Esophagus mucosa (tissue), 1 donor: ENCODE measurements at regions not wholly inside any gene's neighbourhood (a gene's known extent, or its start where the extent isn't known, plus 50 kb on each side); places are given as distances from the start of the nearest gene placed in this dataset.

ENCODE experiments used
- ATAC-seq: fragments of 200-7000 bp; cut with Tn5 transposase; one replicate; pipeline ENCODE4 v1.9.1; 2020
- donor health status: DM: yes; HTN: yes; CAD: no.

DNA sequence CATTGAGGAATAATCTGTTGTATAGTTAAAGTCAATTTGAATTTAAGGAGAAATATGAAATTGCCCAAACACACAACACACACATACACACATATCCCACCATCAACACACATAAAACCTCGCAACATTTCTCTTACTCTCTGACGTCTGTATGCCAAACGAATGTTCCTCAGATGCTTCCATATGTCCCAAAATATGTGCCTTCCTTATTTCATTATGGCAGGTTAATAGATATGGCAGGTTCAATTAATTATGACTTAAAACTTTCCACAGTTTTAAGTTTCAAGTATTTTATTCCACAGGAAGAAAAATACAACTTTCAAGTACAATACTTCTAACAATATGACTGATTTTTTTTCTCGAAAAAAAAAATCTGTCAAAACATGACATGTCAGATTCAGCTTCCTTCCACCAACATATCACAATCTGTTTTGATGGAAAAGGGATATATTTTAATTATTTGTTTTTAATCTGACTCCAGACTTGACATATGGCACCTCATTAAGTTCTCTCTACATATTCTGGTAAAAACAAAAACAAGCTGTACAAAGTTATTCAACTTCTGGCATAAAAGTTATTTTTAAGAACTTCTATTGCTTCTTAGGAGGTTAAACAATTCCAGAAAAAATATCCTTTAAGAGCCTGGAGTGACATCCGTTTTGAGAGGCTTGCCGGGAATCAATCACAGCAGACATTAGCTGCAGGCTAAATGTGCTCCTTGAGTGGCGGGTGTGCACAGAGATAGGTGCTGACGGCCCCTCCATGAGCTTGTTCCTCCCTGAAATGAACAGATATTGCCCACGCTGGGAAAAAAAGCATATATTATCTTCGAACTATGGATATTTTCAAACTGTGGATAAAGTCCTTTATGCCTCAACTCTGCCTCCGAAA is 812.7 kb downstream of the DCDC2C start:
- no peak for ATAC-seq

DNA sequence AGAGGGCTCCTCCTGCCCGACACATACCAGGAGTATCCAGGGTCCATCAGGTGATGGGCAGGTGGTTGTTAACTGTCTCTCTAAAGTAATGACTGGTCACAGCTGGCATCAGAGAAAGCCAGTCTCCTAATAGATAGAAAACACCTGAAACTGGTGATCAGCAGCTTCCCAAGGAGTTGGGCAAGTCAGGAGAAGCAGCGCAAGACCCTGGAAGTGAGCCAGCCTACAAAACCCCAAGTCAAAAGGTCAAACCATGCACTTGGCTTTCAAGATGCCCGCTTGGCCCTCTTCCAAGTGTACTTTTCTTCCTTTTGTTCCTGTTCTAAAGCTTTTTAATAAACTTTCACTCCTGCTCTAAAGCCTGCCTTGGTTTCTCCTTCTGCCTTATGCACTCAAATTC is 815.2 kb downstream of the DCDC2C start:
- ATAC-seq: no peak

- no peak for ATAC-seq
Observed at GRCh38 chr2:4522498-4523421, 819.4 kb downstream of the DCDC2C start.

- ATAC-seq: no peak
Observed at GRCh38 chr2:4527416-4527815, 824.0 kb downstream of the DCDC2C start.

GRCh38 chr2:4528246-4528645 is 824.9 kb downstream of the DCDC2C start:
- ATAC-seq: no peak

GRCh38 chr2:4528773-4529172 is 825.4 kb downstream of the DCDC2C start:
- ATAC-seq: no peak

- ATAC-seq: no peak
Observed at GRCh38 chr2:4529738-4530137, 826.4 kb downstream of the DCDC2C start.

DNA sequence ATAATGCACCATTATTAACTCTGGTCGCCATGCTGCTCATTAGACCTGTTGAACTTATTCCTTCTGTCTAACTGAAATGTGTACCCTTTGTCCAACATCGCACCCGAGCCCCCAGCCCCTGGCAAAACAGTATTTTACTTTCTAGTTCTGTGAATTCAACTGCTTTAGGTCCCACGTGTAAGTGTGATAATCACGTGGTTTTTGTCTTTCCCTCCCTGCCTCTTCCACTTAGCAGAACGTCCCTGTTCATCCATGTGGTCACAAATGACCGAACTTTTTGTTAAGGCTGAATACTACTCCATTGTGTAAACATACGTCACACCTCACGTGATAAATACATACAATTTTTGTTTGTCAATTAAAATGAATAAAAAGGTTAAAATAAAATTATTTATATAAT is 826.9 kb downstream of the DCDC2C start:
- ATAC-seq: no peak

DNA sequence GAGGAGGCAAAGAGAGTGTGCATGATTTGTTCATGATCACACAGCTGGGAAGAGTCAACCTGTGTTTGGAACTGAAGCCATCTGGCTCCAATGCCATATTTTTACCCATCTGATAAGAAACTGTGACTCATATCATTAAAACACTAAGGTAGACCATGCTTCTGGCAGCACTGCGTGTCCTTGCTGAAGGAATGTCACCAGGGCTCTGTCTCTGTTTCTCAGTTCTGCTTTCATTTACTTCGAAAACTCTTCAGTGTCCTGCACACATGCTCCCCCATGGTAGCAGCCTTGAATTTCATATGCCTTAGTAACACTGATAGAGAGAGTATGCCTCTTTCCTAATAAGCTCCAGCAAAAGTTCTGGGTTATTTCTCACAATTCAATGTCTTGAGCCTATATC is 830.4 kb downstream of the DCDC2C start:
- ATAC-seq: no peak

- ATAC-seq: no peak
Observed at GRCh38 chr2:4539121-4539520, 835.7 kb downstream of the DCDC2C start.

DNA sequence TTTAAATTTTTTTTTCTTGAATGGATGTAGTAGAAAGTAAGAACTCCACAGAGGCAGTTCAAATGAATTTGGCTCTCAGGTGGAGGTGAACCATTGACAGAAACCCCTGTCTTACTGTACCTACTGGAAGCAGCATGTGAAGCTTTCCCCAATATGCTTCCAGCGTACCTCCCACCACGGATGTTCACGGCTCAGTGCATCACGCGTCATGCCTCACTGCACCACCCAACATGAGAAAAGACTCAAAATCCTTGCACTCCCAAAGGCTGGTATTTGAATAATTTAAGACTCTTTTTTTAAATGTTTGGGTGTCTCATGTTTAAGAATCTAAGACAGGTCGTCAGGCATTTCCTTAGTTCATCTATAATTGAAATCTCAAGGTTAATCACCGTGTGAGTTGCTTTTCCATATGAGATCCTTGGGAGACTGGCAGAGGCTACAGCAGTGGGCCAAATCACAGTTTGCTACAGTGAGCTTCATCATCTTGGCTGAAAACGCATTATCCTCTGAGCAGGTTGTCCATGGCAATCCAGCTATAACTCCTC is 846.4 kb downstream of the DCDC2C start:
- ATAC-seq: no peak

- ATAC-seq: no peak
Observed at GRCh38 chr2:4551691-4552474, 848.5 kb downstream of the DCDC2C start.

DNA sequence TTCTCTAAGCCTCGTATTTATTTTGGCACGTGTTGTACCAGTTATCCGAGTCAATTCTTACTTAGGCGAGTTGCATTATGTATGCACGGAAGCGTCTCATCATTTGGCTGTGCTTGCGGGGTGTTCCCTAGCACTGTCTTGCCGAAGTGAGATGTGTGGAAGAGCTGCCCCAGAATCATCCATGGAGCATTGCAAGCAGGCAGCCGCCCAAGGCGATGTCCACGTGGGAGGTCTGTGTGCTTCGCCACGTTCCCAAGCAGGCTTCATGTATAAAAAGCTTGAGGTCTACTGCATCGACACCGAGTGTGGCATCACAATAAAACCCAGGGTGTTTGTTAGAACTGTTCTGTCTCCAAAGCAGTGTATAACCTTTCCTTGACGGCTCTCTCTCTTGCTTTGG is 849.9 kb downstream of the DCDC2C start:
- ATAC-seq: no peak

DNA sequence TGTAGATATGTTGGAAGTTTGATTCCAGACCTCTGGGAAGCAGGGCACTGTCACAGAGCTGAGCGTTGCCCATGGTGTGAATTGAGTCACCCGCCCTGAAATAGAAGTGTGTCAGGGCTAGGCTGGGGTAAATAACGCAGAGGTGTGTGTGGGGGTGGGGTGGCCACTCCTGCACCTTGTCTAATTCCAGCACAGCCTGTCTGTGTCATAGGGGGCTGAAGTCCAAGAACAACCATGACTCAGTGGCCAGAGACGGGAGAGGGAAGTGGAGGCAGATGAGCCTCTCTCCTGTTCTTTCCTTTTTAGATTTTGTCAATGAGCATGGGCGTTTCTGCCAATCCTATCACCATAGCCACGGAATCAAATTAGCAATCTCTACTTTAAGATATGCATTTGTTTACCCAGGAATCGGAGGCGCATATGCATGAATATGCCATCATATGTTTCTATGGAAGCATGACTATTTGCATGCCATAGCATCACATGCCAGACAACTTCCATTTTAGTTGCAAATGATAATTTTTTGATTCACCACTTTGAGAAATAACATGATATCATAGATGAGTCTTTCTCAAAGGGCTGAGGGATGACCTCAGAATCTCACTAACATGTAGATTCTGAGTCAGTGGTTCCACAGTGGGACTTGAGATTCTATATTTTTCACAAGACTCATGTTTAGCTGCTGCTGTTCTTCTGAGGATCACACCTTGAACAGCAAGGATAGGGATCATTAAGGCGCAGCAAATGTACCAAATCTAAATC is 852.9 kb downstream of the DCDC2C start:
- ATAC-seq: no peak

- no peak for ATAC-seq
Observed at GRCh38 chr2:4561196-4561595, 857.8 kb downstream of the DCDC2C start.

GRCh38 chr2:4576075-4576474 is 872.7 kb downstream of the DCDC2C start:
- no peak for ATAC-seq

- no peak for ATAC-seq
Observed at GRCh38 chr2:4579977-4580376, 876.6 kb downstream of the DCDC2C start.

DNA sequence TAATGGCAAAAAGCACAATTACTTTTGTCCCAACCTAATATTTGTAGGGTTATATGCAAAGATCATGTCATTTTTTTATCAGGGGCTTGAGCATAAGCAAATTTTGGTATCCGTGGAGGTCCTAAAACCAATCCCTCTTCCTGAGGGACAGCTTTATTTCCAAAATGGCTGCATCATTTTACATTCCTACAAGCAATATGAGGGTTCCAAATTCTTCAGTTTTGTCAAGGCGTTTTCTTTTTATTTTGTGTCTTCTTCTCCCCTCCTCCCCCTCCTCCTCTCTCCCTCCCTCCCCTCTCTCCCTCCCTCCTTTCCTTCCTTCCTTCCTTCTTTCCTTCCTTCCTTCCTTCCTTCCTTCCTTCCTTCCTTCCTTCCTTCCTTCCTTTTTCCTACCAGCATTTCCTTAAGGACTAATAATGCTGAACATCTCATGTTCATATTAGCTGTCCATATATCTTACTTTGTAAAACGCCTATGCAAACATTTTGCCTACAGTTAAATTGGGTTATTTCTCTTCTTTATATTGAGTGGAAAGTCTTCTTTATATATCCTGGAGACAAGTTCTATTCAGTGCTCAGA is 881.8 kb downstream of the DCDC2C start:
- ATAC-seq: no peak

- no peak for ATAC-seq
Observed at GRCh38 chr2:4588606-4589005, 885.2 kb downstream of the DCDC2C start.

DNA sequence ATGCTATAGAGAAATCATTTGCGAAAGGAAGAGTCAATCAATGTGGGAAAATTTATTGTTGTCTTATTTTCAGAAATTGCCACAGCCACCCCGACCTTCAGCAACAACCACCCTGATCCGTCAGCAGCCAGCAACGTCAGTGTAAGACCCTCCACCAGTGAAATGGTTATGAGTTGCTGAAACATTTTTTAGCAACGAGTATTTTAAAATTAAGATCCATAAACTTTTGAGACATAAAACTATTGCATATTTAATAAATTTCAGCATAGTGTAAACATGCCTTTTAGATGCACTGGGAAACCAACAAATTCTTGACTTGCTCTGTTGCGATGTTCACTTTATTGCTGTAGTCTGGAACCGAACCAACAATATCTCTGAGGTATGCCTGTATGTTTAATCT is 887.9 kb downstream of the DCDC2C start:
- no peak for ATAC-seq

DNA sequence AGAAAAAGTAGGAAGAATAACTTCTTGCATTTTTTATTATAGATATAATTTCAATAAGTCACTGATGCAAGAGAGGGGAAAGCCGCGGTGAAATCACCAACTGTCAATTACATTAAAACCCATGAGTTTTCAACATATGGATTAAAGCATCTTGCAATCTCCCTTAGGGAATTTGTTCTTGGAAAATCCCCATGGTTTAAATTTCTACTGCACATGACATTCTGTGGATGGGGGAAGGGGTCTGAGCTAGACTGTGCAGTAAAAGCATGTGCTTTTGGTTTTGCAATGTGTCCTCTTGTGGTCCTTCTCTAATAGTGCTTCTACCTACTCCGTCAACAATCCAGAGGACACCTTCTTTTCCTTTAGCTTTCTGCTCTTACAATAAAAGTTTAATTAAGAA is 894.0 kb downstream of the DCDC2C start:
- ATAC-seq: no peak
